GM12878 (cell line): ENCODE measurements at regions not wholly inside any gene's neighbourhood (a gene's known extent, or its start where the extent isn't known, plus 50 kb on each side); places are given as distances from the start of the nearest gene placed in this dataset.

Experiments
- ATAC-seq: fragments of 200-7000 bp; cut with Tn5 transposase; 3 replicates; pipeline ENCODE4 v1.9.1; 2020; ENCODE audit warnings: mild to moderate bottlenecking, moderate library complexity
- BruUV-seq: library from RNA; stranded (reverse); fragments of 400-500 nt; replicated peaks from 2 replicates; lab custom pipeline; 2021; lab: Mats Ljungman, UMichigan
- CTCF ChIA-PET: fragments of 300-600 bp; sonication (Branson Sonifier 250); formaldehyde crosslinking; extraction: SDS; loops from one replicate; lab custom pipeline; 2021; ENCODE audit warnings: inconsistent platforms; lab: Yijun Ruan, JAX
- POLR2A ChIA-PET: fragments of 350-600 bp; formaldehyde crosslinking; extraction: SDS; loops from one replicate; lab custom pipeline; 2021; ENCODE audit warnings: inconsistent platforms; lab: Charles Lee
- RAD21 ChIA-PET: fragments of 300-600 bp; sonication (Branson Sonifier 250); formaldehyde crosslinking; loops from one replicate; lab custom pipeline; 2023; ENCODE audit warnings: antibody characterized with exemption; ENCODE audit not compliant: unreplicated experiment; lab: Charles Lee
- SMC1A ChIA-PET: fragments of 300-600 bp; sonication (Branson Sonifier 250); formaldehyde crosslinking; loops from one replicate; lab custom pipeline; 2023; ENCODE audit not compliant: unreplicated experiment, uncharacterized antibody; lab: Charles Lee
- DNase-seq: peaks from one replicate; pipeline ENCODE4 v3.0.0-alpha.2; 2011; ENCODE audit warnings: low read depth, low spot score
- FAIRE-seq: peaks from 3 replicates; lab custom pipeline; 2011; peaks lifted over from hg19 to GRCh38; lab: Jason Lieb, UNC
- H2AFZ ChIP-seq: 2 replicates; pipeline ENCODE4 v1.6.0; 2011; ENCODE audit warnings: low read depth, low read length, control low read depth; ENCODE audit not compliant: control insufficient read depth
- H3K27ac ChIP-seq: 2 replicates; pipeline ENCODE4 v1.5.1; 2011; ENCODE audit warnings: control low read depth; ENCODE audit not compliant: control insufficient read depth, insufficient read depth
- H3K27me3 ChIP-seq, 2 experiments: replicated peaks in 1 of 2; 2 replicates each; pipeline versions ENCODE4 v1.6.0 to v1.6.1; 2011; ENCODE audit warnings: low read length in 1 of 2; ENCODE audit not compliant: control insufficient read depth in 2 of 2, insufficient read depth in 2 of 2
- H3K36me3 ChIP-seq, 2 experiments: 2 replicates each; pipeline ENCODE4 v1.5.1; 2011; ENCODE audit warnings: low read length in 1 of 2; ENCODE audit not compliant: control insufficient read depth in 2 of 2, insufficient read depth in 2 of 2
- H3K4me1 ChIP-seq: 2 replicates; pipeline ENCODE4 v1.6.1; 2011; ENCODE audit warnings: mild to moderate bottlenecking, low read length, moderate library complexity, mixed read lengths; ENCODE audit not compliant: control insufficient read depth, insufficient read depth
- H3K4me2 ChIP-seq: 2 replicates; pipeline ENCODE4 v1.6.0; 2011; ENCODE audit warnings: control low read depth; ENCODE audit not compliant: control insufficient read depth, insufficient read depth
- H3K4me3 ChIP-seq: fragments of 200-600 bp; sonication (generic); 2 replicates; pipeline ENCODE4 v1.5.1; 2016
- H3K79me2 ChIP-seq: 2 replicates; pipeline ENCODE4 v1.6.0; 2011; ENCODE audit warnings: low read length; ENCODE audit not compliant: control insufficient read depth, insufficient read depth
- H3K9ac ChIP-seq: 2 replicates; pipeline ENCODE4 v1.8.0; 2011; ENCODE audit warnings: low read length, control low read depth, mixed read lengths; ENCODE audit not compliant: control insufficient read depth, insufficient read depth
- H3K9me3 ChIP-seq: replicated peaks from 3 replicates; pipeline ENCODE4 v1.5.1; 2011; ENCODE audit warnings: mild to moderate bottlenecking, low read length; ENCODE audit not compliant: control insufficient read depth, insufficient read depth
- H4K20me1 ChIP-seq: 2 replicates; pipeline ENCODE4 v1.6.0; 2011; ENCODE audit not compliant: control insufficient read depth, insufficient read depth
- BCL11A ChIP-seq: IDR thresholded peaks from 2 replicates; pipeline ENCODE4 v1.6.1; 2011; ENCODE audit warnings: low read depth, low read length
- CBX3 ChIP-seq: fragments of 200-600 bp; sonication (generic); IDR thresholded peaks from 2 replicates; pipeline ENCODE4 v1.6.1; 2016; ENCODE audit warnings: low read depth, borderline replicate concordance
- CEBPB ChIP-seq, 2 experiments: fragments of 150-350 bp in 1 of 2; IDR thresholded peaks; 2 replicates each; pipeline ENCODE4 v1.6.1; 2012 to 2014; ENCODE audit warnings: low read depth in 2 of 2, low read length in 2 of 2, borderline replicate concordance in 1 of 2, inconsistent platforms in 1 of 2
- EP300 ChIP-seq, 2 experiments: fragments of 150-350 bp in 1 of 2; IDR thresholded peaks; 2 replicates each; pipeline ENCODE4 v1.6.1; 2011 to 2012; ENCODE audit warnings: low read depth in 2 of 2, low read length in 2 of 2, borderline replicate concordance in 1 of 2, improper control_type of control experiment in 1 of 2, inconsistent platforms in 1 of 2; ENCODE audit not compliant: control insufficient read depth in 1 of 2
- HCFC1 ChIP-seq: fragments of 150-350 bp; IDR thresholded peaks from 2 replicates; pipeline ENCODE4 v1.6.1; 2014; ENCODE audit warnings: low read length
- NR2F1 ChIP-seq: fragments of 450-650 bp; conservative IDR thresholded peaks from 2 replicates; pipeline ENCODE4 v1.6.1; 2017; ENCODE audit warnings: mild to moderate bottlenecking
- RB1 ChIP-seq: fragments of 450-650 bp; formaldehyde crosslinking; IDR thresholded peaks from 2 replicates; pipeline ENCODE4 v1.6.1; 2017; ENCODE audit warnings: mild to moderate bottlenecking, borderline replicate concordance
- RUNX3 ChIP-seq: IDR thresholded peaks from 2 replicates; pipeline ENCODE4 v1.6.1; 2012; ENCODE audit warnings: low read length, inconsistent platforms
- SMAD1 ChIP-seq: fragments of 450-650 bp; IDR thresholded peaks from 2 replicates; pipeline ENCODE4 v1.6.1; 2018; ENCODE audit warnings: mild to moderate bottlenecking, low read depth; ENCODE audit not compliant: partially characterized antibody
- TCF12 ChIP-seq: IDR thresholded peaks from 2 replicates; pipeline ENCODE4 v1.6.1; 2011; ENCODE audit warnings: low read depth, mild to moderate bottlenecking, low read length
- WGBS: methylation state at CpG from one replicate; pipeline ENCODE4 v1.1.6; 2016; ENCODE audit warnings: low lambda C conversion rate; ENCODE audit not compliant: insufficient replicate concordance, insufficient coverage; ENCODE audit errors: missing lambda C conversion rate; 5-methylcytosine and 5-hydroxymethylcytosine counted together
- in situ Hi-C: fragments of 300-500 bp; cut with MboI; formaldehyde crosslinking; loops from 9 replicates; pipeline ENCODE4 v1.14.3; 2018; ENCODE audit warnings: mixed read lengths
- intact Hi-C: fragments of 100-400 bp; cut with micrococcal nuclease; formaldehyde crosslinking; loops from one replicate; pipeline ENCODE4 v1.14.2; 2022; ENCODE audit not compliant: unreplicated experiment

DNA sequence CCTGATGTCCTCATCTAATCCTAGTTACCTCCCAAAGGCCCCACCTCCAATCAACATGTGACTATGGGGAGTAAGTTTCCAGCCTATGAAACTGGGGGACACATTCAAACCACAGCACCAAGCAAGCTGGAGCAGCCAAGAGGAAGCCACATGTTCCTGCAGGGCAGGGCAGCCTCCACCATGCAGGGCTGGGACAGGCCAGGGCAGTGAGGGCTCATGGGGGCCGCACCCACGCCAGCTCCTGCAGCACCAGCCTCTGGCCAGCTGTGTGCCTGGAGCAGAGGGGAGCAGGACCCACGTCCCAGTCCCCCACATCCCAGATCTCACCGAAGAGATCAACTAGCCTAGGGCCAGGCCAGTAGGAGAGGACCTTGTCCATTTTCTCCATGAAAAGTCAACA, 85.9 kb upstream of the INSIG1 start:
- no peak for TF ChIP-seq TCF12
- TF ChIP-seq HCFC1 = no peak
- no peak for TF ChIP-seq RB1
- TF ChIP-seq CEBPB (IDR thresholded peaks at IDR 0.05; ENCODE audit: borderline replicate concordance in 1 of 2, low read depth in 2 of 2, low read length in 2 of 2) = no peak
- TF ChIP-seq SMAD1 = no peak
- TF ChIP-seq RUNX3 = no peak
- TF ChIP-seq CBX3 = no peak
- TF ChIP-seq NR2F1 = no peak
- SMC1A ChIA-PET = no interaction called here
- WGBS = 70% methylated on average over 4 of the region's 4 CpGs
- Histone ChIP-seq H3K36me3 (no peaks in the 10 kb centered on the region), H3K4me1 (peaks cover 7% of the 10 kb centered on the region), H3K27ac (no peak overlapping the region), H3K4me3 (no peak overlapping the region), H3K79me2 (no peaks in the 10 kb centered on the region), H3K4me2 (no peak overlapping the region), H3K9me3 (no peaks in the 10 kb centered on the region), H4K20me1 (no peaks in the 10 kb centered on the region), H2AFZ (no peak overlapping the region), H3K27me3 (no peaks in the 10 kb centered on the region), H3K9ac (no peak overlapping the region)
- BruUV-seq = no TSS peak
- DNase-seq (no peak), FAIRE-seq (no peak), ATAC-seq (no peak)
- intact Hi-C loops (no loop called here), in situ Hi-C loops (no loop called here)
- POLR2A ChIA-PET = no interaction called here
- CTCF ChIA-PET = no interaction called here
- RAD21 ChIA-PET = no interaction called here

DNA sequence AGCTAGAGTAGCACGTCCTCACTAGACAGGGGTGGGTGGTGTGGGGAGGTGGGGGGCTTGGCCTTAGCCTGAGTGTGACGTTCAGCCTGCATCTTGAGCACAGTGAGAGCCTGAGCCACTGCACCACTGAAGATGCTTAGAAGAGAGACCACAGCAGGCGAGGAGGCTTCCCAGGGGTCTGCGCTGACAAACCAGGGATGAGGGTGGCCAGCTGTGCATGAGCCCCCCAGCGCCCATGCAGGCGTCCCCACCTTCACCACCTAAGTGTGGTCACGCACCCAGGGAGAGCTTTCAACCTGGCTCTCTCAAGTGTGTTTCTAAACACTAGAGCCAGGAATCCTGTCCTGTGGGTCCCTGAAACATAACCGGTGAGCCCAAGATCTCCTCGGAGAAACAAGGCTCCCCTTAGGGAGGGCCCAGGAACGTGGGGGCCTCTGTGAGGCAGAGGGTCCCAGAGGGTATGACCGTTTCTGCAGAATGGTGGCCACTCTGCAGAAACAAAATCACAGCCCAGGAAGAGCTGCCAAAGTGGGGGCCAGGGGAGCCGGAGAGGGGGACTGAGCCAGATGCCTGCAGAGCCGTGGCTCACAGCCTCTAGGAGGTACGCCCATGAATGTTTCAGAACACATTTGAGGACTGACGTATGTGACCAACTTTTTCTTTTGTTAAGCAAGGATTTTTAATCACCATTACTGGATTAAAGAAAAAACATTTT, 85.2 kb upstream of the INSIG1 start:
- SMC1A ChIA-PET = no interaction called here
- Histone ChIP-seq H3K4me1 (no peaks in the 10 kb centered on the region), H2AFZ (no peak overlapping the region), H3K9ac (no peak overlapping the region), H4K20me1 (no peaks in the 10 kb centered on the region), H3K4me2 (no peak overlapping the region), H3K9me3 (no peaks in the 10 kb centered on the region), H3K36me3 (no peaks in the 10 kb centered on the region), H3K27ac (no peak overlapping the region), H3K79me2 (no peaks in the 10 kb centered on the region), H3K4me3 (no peak overlapping the region), H3K27me3 (no peaks in the 10 kb centered on the region)
- RAD21 ChIA-PET = no interaction called here
- in situ Hi-C loops = no loop called here
- CTCF ChIA-PET = no interaction called here
- TF ChIP-seq EP300 (IDR thresholded peaks at IDR 0.05; ENCODE audit: borderline replicate concordance in 1 of 2, control insufficient read depth in 1 of 2, low read depth in 2 of 2, low read length in 2 of 2) = no peak
- no peak for TF ChIP-seq CEBPB (IDR thresholded peaks at IDR 0.05; ENCODE audit: borderline replicate concordance in 1 of 2, low read depth in 2 of 2, low read length in 2 of 2)
- no peak for TF ChIP-seq RUNX3
- TF ChIP-seq BCL11A = no peak
- no peak for ATAC-seq
- intact Hi-C loops = no loop called here
- 47% methylated on average over 15 of the region's 15 CpGs for WGBS
- BruUV-seq = no TSS peak
- POLR2A ChIA-PET = no interaction called here
- DNase-seq = no peak
- no peak for FAIRE-seq
